GM18907 (cell line): ENCODE measurements at regions not wholly inside any gene's neighbourhood (a gene's known extent, or its start where the extent isn't known, plus 50 kb on each side); places are given as distances from the start of the nearest gene placed in this dataset.

Source experiments
- ATAC-seq: cut with Tn5 transposase; IDR thresholded peaks from one replicate; pipeline ENCODE4 v1.9.1; 2021; ENCODE audit warnings: mild to moderate bottlenecking, moderate library complexity; ENCODE audit not compliant: unreplicated experiment

DNA sequence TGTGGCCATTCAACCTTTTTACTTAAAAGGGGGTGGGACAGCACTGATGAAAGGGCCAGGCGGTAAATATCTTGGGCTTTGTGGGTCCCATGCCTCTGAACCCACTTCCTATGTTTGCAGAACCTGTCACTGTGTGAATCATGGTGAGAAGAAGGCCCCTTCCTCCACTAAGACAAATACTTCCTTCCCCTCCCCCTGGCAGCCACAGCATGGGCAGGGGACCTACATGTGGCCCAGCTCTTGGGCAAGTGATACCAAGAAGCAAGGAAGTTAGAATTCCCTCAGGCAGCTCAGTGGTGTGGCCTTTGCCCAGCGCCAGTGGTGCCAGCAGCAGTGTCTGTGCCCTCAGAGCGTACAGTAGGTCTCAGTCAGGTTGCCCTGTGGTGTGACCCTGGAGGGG lies 168.6 kb downstream of the TRIM33 start:
- no peak for ATAC-seq

GRCh38 chr1:114341856-114342255 lies 169.1 kb downstream of the TRIM33 start:
- no peak for ATAC-seq

GRCh38 chr1:114341299-114341698 lies 169.7 kb downstream of the TRIM33 start:
- no peak for ATAC-seq

GRCh38 chr1:114340892-114341291 lies 170.1 kb downstream of the TRIM33 start:
- no peak for ATAC-seq

DNA sequence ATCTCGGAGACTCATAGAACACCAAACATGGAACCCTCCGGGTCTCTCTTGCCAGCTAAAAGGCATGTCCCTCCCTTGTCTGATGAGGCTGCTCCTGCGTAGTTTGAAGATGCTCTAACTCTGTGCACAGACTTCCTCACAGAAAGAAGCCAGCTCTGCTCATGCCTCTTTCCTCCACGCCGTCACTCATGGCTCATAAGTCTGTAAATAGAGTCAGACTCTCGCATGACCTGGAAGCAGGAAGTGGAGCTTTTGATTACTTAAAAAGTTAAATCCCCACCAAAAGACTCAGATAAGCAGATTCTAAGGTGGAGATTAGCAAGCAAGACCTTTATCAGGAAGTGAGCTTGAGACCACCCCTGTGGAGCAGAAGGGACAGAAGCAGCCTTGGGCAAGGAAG lies 171.6 kb downstream of the TRIM33 start:
- ATAC-seq: no peak

DNA sequence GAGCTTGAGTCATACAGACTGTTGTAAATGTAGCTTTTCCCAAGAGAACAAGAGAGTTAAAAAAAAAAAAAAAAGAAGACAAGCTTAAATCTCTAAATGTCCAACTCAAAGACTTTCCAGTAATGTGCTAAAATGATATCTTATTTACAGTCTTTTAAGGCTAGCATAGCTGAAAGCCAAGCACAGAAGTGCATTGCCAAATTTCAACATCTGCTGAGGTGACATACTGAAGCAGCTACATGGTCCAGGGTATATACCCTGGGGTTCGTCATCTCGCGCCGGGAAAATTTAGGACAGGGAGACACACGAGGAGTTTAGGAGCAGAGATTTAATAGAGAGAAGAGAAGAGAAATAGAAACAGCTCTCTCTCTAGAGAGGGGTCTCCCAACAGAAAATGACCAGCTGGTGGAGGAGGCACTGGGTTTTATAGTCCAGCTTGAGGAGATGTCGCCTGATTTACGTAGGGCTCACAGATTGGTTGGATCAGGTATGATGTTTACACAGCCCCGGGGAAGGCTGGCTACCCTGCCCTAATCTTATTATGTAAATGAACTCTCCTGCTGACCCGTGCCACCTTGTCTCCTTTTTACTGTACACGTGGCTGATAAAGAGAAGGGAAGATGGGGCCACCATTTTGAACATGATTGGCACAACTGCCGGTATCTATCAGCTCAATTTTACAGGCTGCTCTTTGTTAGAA lies 172.7 kb downstream of the TRIM33 start:
- no peak for ATAC-seq

DNA sequence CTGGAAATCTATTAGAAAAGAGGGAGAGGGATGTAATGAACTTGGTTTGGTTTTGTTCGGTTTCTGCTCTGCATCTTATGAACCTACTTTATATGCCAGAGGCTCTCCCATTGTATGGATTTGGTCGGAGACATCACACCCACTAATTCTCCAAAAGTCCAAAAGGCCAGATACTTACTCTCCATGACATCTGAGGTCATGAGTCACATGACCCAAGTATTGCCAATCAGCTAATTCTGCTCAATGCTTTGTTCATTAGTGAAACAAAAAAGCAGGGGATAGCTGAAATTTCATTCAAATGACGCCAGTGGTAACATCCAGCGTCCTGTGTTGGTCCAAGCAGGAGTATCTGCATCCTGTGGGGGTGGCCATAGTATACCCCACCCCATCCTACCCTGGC lies 173.6 kb downstream of the TRIM33 start:
- ATAC-seq: no peak

GRCh38 chr1:114336360-114336759 lies 174.6 kb downstream of the TRIM33 start:
- ATAC-seq: no peak

DNA sequence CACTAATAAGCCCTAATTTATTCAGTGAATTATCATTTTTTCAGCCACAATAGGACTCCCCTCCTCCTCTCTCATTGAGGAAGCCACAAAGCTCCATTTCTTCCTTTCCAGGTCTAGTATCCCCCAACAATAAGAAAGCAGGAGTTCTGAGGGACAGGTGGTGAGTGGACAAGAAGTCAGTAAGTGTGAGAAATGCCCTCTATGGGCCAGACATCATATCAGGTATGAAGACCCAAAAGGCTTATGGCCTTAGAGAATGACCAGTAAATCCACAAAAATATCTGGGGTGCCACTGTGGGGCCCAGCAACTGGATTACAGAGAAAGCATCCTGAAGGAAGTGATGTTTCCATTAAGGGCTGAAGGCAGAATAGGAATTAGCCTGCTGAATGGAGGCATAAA lies 175.7 kb downstream of the TRIM33 start:
- no peak for ATAC-seq

DNA sequence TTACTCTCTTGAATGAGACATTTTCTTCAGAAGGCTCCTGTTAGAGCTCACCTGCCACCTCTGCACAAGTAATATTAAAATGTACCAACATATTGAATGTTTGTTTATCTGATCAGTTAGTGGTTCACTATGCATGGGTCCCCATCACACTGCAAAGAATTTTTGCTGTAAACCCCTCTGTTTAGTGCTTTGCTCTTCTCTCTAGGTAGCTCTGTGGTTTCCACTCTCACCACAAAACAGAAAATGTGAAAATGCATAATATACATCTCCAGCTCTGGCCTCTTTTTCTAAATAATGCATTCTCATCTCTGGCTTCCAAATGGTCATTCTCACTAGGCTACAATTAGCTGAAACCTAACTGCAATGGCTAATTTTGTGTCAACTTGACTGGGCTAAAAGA lies 176.7 kb downstream of the TRIM33 start:
- ATAC-seq: no peak

GRCh38 chr1:114333690-114334089 lies 177.3 kb downstream of the TRIM33 start:
- no peak for ATAC-seq

DNA sequence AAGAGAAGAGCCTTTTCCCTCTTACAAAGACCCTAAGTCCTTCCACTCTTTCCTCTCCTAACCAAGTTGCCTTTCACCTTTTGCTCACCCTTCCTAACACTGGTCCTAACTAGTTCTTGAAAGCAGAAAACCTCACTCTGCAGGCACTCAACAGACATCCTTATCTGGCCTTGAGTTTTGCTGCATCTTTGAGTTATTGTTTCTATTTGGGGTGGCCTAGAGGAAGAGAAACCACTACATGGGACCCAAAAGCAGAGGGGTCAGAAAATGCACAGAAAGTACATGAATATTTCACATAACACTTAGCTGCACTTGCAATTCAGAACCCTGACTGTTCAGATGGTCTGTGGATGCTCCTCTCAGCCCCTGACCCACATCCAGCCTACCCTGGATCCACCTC lies 178.3 kb upstream of the SYT6 start:
- no peak for ATAC-seq

- ATAC-seq: no peak
Measured at GRCh38 chr1:114330451-114330983, 176.8 kb upstream of the SYT6 start.

DNA sequence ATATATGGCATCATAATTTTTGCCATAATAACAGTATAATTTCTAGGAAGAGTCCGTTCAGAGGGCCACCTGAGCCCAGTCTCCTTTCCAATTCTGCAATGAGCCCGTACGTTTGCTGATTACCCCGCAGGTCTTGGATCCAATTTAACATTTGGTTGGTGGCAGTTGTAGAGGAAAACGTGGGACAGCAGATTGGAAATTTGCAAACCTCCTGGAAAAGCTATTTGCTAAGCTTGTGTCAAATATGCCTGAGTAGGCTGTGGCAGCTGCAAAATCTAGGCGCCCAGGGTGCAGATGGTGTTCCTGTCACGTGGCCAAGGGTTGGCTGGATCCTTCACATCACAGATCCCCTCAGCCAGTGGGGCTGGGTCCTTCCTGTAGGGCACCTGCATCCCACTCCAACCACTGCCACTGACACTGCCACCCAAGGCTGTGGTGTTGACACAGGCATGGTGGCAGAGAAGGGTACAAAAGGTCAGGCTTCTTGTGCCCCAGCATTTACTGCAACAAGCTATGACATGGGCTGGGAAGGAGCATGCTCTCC lies 174.8 kb upstream of the SYT6 start:
- no peak for ATAC-seq

DNA sequence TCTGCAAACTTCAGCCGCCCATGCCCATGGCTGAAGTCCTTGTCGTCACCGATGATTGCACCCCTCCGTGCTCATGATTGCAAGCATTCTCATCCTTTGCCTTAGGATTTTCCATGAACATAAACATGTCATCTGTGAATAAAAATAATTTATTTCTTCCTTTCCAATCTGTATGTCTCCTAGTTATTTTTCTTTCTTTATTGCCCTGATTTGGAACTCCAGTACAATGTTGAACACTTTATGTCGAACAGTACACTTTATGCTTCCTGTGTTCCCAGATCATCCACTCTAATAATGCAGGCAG lies 170.9 kb upstream of the SYT6 start:
- no peak for ATAC-seq

- no peak for ATAC-seq
Measured at GRCh38 chr1:114323959-114324661, 170.4 kb upstream of the SYT6 start.

DNA sequence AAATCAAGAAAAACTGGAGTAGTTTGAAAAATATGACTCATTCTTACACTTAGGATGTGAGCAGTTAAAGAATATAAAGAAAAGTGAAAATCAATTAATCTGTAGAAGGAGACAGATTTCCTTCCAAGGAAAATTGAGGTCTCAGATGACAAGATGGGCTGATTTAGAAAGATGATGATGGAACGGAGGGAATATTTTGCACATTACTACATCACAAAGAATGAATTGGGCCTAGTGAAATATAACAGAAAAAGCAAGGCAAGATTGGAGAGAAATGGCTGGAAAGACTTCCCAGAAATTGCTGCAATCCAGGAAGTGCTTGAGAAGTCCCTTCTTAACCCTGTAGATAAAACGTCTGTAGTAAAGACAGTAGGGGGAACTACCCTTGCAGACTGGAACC lies 169.1 kb upstream of the SYT6 start:
- ATAC-seq: no peak

DNA sequence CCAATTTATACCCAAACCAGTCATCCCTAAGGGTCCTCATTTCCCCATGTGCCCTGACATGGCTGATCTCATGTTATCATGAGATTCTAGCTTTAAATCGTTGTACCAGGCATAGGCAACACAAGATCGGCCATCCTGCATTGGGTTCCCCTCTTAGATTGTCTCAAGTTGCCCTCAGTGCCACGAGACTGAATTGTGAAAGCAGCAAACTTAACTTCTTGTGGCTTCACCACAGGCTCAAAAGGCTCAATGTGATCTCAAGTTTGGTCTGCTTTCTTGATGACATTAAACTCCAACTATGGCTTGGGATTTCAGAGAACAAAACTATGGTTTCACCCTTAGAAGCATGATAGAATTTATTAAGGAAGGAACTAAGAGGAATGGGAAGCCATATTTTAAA lies 168.5 kb upstream of the SYT6 start:
- ATAC-seq: no peak

- ATAC-seq: no peak
Measured at GRCh38 chr1:114320586-114320985, 166.9 kb upstream of the SYT6 start.

GRCh38 chr1:114319418-114319817 lies 165.7 kb upstream of the SYT6 start:
- ATAC-seq: no peak

DNA sequence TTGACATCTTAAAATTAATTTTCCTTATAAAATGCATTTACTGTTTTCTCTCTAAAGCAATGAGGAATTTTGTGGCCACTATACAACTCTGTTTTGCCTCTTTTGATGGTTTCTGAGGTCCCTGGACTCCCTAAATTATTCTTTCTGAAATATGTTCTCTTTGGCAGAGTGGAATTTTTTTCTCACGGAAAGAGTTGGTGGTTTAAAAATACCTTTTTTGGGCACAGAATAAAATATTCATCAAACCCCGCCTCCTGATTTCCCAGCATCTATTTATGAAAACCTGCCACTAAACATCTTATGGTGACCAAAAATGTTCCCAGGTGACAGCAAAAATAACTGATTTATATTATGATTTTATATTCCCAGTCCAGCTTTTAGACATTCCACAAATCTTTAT lies 165.3 kb upstream of the SYT6 start:
- ATAC-seq: no peak

DNA sequence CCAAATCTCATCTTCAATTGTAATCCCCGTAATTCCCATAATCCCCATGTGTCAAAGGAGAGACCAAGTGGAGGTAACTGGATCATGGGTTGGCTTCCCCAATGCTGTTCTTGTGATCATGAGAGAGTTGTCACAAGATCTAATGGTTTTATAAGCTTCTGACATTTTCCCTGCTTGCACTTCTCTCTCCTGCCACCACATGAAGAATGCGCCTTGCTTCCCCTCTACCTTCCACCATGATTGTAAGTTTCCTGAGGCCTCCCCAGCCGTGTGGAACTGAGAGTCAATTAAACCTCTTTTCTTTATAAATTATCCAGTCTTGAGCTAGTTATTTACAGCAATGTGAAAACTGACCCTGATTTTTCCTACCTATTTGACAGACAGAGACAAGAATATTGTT lies 162.5 kb upstream of the SYT6 start:
- ATAC-seq: no peak
